ENCODE measurements at regions not wholly inside any gene's neighbourhood (a gene's known extent, or its start where the extent isn't known, plus 50 kb on each side); places are given as distances from the start of the nearest gene placed in this dataset.
"Not testable (repeated sequence)": the region's sequence is repeated elsewhere in the genome, so short reads cannot be mapped to it uniquely, and the experiment has no call there.

GRCh38 chr5:92760550-92760949, 820.5 kb downstream of the NR2F1-AS1 start:
- DNase-seq: no peak

GRCh38 chr5:92758552-92758951, 822.5 kb downstream of the NR2F1-AS1 start:
- no peak for DNase-seq

GRCh38 chr5:92749943-92750342, 831.1 kb downstream of the NR2F1-AS1 start:
- DNase-seq: no peak

GRCh38 chr5:92748072-92748676, 832.8 kb downstream of the NR2F1-AS1 start:
- DNase-seq: no peak

- no peak for DNase-seq
Measured at GRCh38 chr5:92741906-92742305, 839.1 kb downstream of the NR2F1-AS1 start.

GRCh38 chr5:92734211-92734940, 846.6 kb downstream of the NR2F1-AS1 start:
- no peak for DNase-seq

GRCh38 chr5:92730486-92730885, 850.5 kb downstream of the NR2F1-AS1 start:
- no peak for DNase-seq

GRCh38 chr5:92729088-92729487, 851.9 kb downstream of the NR2F1-AS1 start:
- DNase-seq: no peak

- no peak for DNase-seq
Measured at GRCh38 chr5:92715946-92716520, 865.0 kb downstream of the NR2F1-AS1 start.

GRCh38 chr5:92713826-92714225, 867.2 kb downstream of the NR2F1-AS1 start:
- DNase-seq: no peak

- DNase-seq: no peak
Measured at GRCh38 chr5:92713335-92713743, 867.7 kb downstream of the NR2F1-AS1 start.

- DNase-seq: no peak
Measured at GRCh38 chr5:92711956-92712355, 869.1 kb downstream of the NR2F1-AS1 start.

GRCh38 chr5:92704590-92704989, 876.4 kb downstream of the NR2F1-AS1 start:
- no peak for DNase-seq

- no peak for DNase-seq
Measured at GRCh38 chr5:92703976-92704375, 877.0 kb downstream of the NR2F1-AS1 start.

- DNase-seq: no peak
Measured at GRCh38 chr5:92695123-92696003, 885.7 kb downstream of the NR2F1-AS1 start.

GRCh38 chr5:92694067-92694466, 887.0 kb downstream of the NR2F1-AS1 start:
- DNase-seq: no peak

- DNase-seq: not testable (repeated sequence)
Measured at GRCh38 chr5:92691955-92692354, 889.1 kb downstream of the NR2F1-AS1 start.

- no peak for DNase-seq
Measured at GRCh38 chr5:92687821-92688722, 892.9 kb downstream of the NR2F1-AS1 start.

GRCh38 chr5:92678640-92679039, 902.4 kb downstream of the NR2F1-AS1 start:
- DNase-seq: no peak

GRCh38 chr5:92676215-92677165, 904.5 kb downstream of the NR2F1-AS1 start:
- no peak for DNase-seq

GRCh38 chr5:92674321-92674720, 906.7 kb downstream of the NR2F1-AS1 start:
- no peak for DNase-seq

Measured in suppressor macrophage treated with lipopolysaccharide for 1 hour (primary cell).